IMR-90 (cell line): ENCODE measurements at regions not wholly inside any gene's neighbourhood (a gene's known extent, or its start where the extent isn't known, plus 50 kb on each side); places are given as distances from the start of the nearest gene placed in this dataset.

ENCODE experiments used
- SMC3 ChIP-seq: fragments of 150-350 bp; IDR thresholded peaks from 2 replicates; pipeline ENCODE4 v1.6.1; 2016; ENCODE audit warnings: low read depth, mild to moderate bottlenecking, antibody characterized with exemption, low read length, moderate library complexity
- TF ChIP-seq, protein P1 (sequence below): conservative IDR thresholded peaks from 2 replicates; pipeline ENCODE4 v1.5.1; 2012; ENCODE audit warnings: mild to moderate bottlenecking, low read depth, low read length, improper control_type of control experiment

DNA sequence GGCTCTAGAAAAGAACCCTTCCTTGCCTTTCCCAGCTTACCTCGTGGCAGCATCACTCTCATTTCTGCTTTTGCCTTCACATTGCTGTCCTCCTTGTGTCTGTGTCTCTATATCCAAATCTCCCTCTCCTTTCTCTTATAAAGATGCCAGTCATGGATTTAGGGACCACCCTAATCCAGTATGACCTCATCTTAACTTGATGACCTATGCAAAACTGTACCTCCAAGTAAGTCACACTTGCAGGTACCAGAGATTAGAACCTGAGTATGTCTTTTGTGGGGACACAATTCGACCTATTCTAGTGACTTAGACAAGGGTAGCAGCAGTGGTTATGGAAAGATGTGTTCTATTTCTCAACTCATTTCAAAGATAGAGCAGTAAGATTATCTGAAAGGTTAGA is 160.1 kb downstream of the HMHB1 start:
- TF ChIP-seq, protein P1, sequence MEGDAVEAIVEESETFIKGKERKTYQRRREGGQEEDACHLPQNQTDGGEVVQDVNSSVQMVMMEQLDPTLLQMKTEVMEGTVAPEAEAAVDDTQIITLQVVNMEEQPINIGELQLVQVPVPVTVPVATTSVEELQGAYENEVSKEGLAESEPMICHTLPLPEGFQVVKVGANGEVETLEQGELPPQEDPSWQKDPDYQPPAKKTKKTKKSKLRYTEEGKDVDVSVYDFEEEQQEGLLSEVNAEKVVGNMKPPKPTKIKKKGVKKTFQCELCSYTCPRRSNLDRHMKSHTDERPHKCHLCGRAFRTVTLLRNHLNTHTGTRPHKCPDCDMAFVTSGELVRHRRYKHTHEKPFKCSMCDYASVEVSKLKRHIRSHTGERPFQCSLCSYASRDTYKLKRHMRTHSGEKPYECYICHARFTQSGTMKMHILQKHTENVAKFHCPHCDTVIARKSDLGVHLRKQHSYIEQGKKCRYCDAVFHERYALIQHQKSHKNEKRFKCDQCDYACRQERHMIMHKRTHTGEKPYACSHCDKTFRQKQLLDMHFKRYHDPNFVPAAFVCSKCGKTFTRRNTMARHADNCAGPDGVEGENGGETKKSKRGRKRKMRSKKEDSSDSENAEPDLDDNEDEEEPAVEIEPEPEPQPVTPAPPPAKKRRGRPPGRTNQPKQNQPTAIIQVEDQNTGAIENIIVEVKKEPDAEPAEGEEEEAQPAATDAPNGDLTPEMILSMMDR = no peak
- TF ChIP-seq SMC3 = no peak
